ENCODE measurements at regions not wholly inside any gene's neighbourhood (a gene's known extent, or its start where the extent isn't known, plus 50 kb on each side); places are given as distances from the start of the nearest gene placed in this dataset.
A peak's percentile ranks its signal among the peaks of the same experiment; 100 is the strongest.

DNA sequence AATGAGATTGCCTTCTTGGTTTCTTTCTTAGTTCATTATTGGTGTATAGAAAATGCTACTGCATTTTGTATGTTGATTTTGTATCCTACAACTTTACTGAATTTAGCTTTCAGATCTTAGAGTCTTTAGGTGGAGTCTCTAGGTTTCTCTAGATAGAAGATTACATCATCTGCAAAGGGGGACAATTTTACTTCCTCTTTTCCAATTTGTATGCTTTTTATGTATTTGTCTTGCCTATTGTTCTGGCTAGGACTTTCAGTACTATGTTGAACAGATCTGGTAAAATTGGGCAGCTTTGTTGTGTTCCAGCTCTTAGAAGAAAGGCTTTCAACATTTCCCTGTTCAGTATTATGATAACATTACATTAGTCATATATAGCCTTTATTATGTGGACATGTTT lies 101.0 kb upstream of the SPRY2 start:
- intact Hi-C loops (cut with DNase I) = no loop called here
- Histone ChIP-seq H3K4me3 (no peak overlapping the region), H3K27me3 (no peaks in the 10 kb centered on the region), H3K4me1 (replicated peaks in 1 of 2) (peaks cover 0 to 7% of the 10 kb centered on the region in 2 donors), H3K27ac (no peak overlapping the region), H3K9me3 (replicated peaks in 1 of 3) (no peaks in the 10 kb centered on the region), H3K36me3 (replicated peaks in 1 of 2) (no peaks in the 10 kb centered on the region)
- TF ChIP-seq CTCF (IDR thresholded peaks at IDR 0.05) (no peak), POLR2A (IDR thresholded peaks at IDR 0.05) (no peak)
- no peak for DNase-seq

DNA sequence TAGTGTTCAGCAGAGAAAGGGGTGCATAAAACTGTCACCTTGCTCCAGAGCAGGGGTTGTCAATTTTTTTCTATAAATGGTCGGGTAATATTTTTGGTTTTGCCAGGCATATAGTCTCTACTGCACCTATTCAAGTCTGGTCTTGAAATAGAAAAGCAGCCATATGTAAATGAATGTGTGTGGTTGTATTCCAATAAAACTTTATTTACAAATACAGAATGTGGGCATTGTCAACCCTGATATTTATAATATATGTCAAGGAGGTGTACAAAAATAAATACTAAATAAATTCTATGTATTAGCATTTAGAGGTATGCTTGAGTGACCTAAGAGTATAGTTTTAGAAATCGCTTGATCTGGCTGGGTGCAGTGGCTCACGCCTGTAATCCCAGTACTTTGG lies 97.6 kb upstream of the SPRY2 start:
- intact Hi-C loops (cut with DNase I) = no loop called here
- no peak overlapping the region for H3K27ac ChIP-seq
- H3K9me3 ChIP-seq (replicated peaks in 1 of 3) = no peaks in the 10 kb centered on the region

GRCh38 chr13:80437231-80437630 lies 96.3 kb upstream of the SPRY2 start:
- no peak for TF ChIP-seq POLR2A (IDR thresholded peaks at IDR 0.05)
- no peak for TF ChIP-seq CTCF (IDR thresholded peaks at IDR 0.05)
- Histone ChIP-seq H3K9me3 (replicated peaks in 1 of 3) (no peaks in the 10 kb centered on the region), H3K27ac (peak overlapping the region in 2 of 5 donors; percentile 43 to 72), H3K36me3 (replicated peaks in 1 of 2) (no peaks in the 10 kb centered on the region), H3K4me3 (no peak overlapping the region), H3K27me3 (no peaks in the 10 kb centered on the region), H3K4me1 (replicated peaks in 1 of 2) (peaks cover 0 to 8% of the 10 kb centered on the region in 2 donors)
- DNase-seq = no peak
- intact Hi-C loops (cut with DNase I) = no loop called here
- 50 to 66% (median 59%) methylated on average over 1 of the region's 1 CpG for WGBS, 4 donors

More for the DNA sequence above, 97.6 kb upstream of the SPRY2 start:
- Histone ChIP-seq H3K27me3 (no peaks in the 10 kb centered on the region), H3K36me3 (replicated peaks in 1 of 2) (no peaks in the 10 kb centered on the region), H3K4me3 (no peak overlapping the region), H3K4me1 (replicated peaks in 1 of 2) (peaks cover 0 to 8% of the 10 kb centered on the region in 2 donors)
- 93 to 97% (median 95%) methylated on average over 3 of the region's 3 CpGs for WGBS, 4 donors
- no peak for DNase-seq
- TF ChIP-seq CTCF (IDR thresholded peaks at IDR 0.05) = no peak
- no peak for TF ChIP-seq POLR2A (IDR thresholded peaks at IDR 0.05)

DNA sequence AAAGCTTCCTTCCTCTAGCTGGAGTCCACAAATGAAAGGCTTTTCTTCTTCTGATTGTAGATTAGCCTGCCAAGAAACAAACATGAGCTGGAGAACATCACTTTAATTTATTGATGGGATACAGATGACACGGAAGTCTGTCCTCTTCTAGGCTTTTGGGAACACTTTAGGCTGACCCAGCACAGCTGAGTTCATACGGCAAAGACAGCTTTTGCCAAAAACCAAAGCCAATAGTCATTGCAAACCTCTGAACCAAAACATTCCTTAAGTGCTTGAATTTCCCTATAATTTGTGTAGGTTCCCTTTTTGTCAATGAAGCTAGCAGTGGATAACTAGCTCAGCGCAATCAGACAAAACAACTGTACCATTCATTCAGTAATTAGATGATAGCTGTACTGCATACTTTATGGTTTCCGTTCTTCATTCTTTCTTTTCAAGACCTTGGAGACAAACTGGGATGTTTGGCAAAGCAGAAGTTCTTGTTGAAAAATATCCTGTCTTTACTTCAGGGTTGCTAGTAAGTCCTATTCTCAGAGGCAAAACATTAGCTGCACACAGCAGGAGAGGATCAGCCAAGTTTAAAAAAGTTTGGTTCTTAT lies 95.7 kb upstream of the SPRY2 start:
- intact Hi-C loops (cut with DNase I) = no loop called here
- no peaks in the 10 kb centered on the region for H3K27me3 ChIP-seq
- DNase-seq = peak in 2 of 7 donors; percentile 4 to 15
- H3K9me3 ChIP-seq (replicated peaks in 1 of 3) = no peaks in the 10 kb centered on the region
- H3K27ac ChIP-seq = peak overlapping the region in 1 of 5 donors; percentile 72
- peaks cover 0 to 8% of the 10 kb centered on the region in 2 donors for H3K4me1 ChIP-seq (replicated peaks in 1 of 2)
- WGBS, 4 donors = 37 to 49% (median 43%) methylated on average over 4 of the region's 4 CpGs
- no peak overlapping the region for H3K4me3 ChIP-seq
- no peaks in the 10 kb centered on the region for H3K36me3 ChIP-seq (replicated peaks in 1 of 2)
- TF ChIP-seq POLR2A (IDR thresholded peaks at IDR 0.05) (no peak), CTCF (IDR thresholded peaks at IDR 0.05) (no peak)
